OCI-LY1 (cell line): ENCODE measurements at regions not wholly inside any gene's neighbourhood (a gene's known extent, or its start where the extent isn't known, plus 50 kb on each side); places are given as distances from the start of the nearest gene placed in this dataset.

Experiments
- EZH2 ChIP-seq: fragments of 200-600 bp; sonication (generic), shearing (Covaris generic); IDR thresholded peaks from 2 replicates; pipeline ENCODE4 v1.8.0; 2017; ENCODE audit warnings: borderline replicate concordance, mixed run types, mild to moderate bottlenecking, antibody characterized with exemption, low read length, moderate library complexity, mixed read lengths
- TF ChIP-seq, protein P1 (sequence below): fragments of 200-600 bp; sonication (generic), shearing (Covaris generic); IDR thresholded peaks from 2 replicates; pipeline ENCODE4 v1.5.1; 2017; ENCODE audit warnings: mild to moderate bottlenecking, antibody characterized with exemption, low read length, moderate library complexity, mixed read lengths

DNA sequence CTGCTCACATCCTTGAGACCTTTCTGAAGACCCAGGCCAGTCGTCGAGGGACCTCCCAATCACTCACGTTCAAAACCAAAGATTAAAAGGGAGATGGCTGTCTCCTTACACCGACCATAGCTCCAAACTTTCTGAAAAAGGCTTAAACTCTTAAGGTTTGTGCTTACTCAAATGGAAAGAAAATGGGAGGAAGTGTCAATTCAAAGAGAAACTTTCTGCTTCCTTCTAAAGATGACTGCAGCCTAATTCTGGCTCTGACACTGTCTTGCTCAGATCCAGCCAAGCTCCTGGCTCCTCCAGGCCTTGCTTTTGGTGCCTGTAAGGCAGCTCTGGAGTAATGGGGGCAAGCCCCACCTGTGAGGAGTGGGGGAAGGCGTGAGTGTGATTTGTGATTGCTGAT is 54.9 kb upstream of the WSB1 start:
- TF ChIP-seq, protein P1, sequence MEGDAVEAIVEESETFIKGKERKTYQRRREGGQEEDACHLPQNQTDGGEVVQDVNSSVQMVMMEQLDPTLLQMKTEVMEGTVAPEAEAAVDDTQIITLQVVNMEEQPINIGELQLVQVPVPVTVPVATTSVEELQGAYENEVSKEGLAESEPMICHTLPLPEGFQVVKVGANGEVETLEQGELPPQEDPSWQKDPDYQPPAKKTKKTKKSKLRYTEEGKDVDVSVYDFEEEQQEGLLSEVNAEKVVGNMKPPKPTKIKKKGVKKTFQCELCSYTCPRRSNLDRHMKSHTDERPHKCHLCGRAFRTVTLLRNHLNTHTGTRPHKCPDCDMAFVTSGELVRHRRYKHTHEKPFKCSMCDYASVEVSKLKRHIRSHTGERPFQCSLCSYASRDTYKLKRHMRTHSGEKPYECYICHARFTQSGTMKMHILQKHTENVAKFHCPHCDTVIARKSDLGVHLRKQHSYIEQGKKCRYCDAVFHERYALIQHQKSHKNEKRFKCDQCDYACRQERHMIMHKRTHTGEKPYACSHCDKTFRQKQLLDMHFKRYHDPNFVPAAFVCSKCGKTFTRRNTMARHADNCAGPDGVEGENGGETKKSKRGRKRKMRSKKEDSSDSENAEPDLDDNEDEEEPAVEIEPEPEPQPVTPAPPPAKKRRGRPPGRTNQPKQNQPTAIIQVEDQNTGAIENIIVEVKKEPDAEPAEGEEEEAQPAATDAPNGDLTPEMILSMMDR = no peak
- no peak for TF ChIP-seq EZH2
